WERI-Rb-1 (cell line): ENCODE measurements at regions not wholly inside any gene's neighbourhood (a gene's known extent, or its start where the extent isn't known, plus 50 kb on each side); places are given as distances from the start of the nearest gene placed in this dataset.

ENCODE experiments used
- DNase-seq: peaks from one replicate; pipeline ENCODE4 v3.0.0-alpha.2; 2020
- H3K27ac ChIP-seq: fragments of 250-450 bp; sonication (Bioruptor Pico); 2 replicates; pipeline ENCODE4 v1.5.1; 2020; ENCODE audit warnings: mild to moderate bottlenecking, moderate library complexity
- H3K27me3 ChIP-seq: fragments of 250-450 bp; sonication (Bioruptor Pico); 2 replicates; pipeline ENCODE4 v1.5.1; 2021; ENCODE audit warnings: mild to moderate bottlenecking, low read depth, moderate library complexity; ENCODE audit not compliant: insufficient read depth, severe bottlenecking
- H3K36me3 ChIP-seq: fragments of 250-450 bp; sonication (Bioruptor Pico); 2 replicates; pipeline ENCODE4 v1.5.1; 2020; ENCODE audit warnings: mild to moderate bottlenecking, moderate library complexity
- H3K4me3 ChIP-seq: 2 replicates; pipeline ENCODE4 v1.5.1; 2011; ENCODE audit warnings: low read depth, mild to moderate bottlenecking, control low read depth, low read length
- H3K9me3 ChIP-seq: fragments of 250-450 bp; sonication (Bioruptor Pico); 2 replicates; pipeline ENCODE4 v1.5.1; 2021; ENCODE audit warnings: mild to moderate bottlenecking, moderate library complexity; ENCODE audit not compliant: severe bottlenecking
- CTCF ChIP-seq: IDR thresholded peaks from 2 replicates; pipeline ENCODE4 v1.5.1; 2011; ENCODE audit warnings: low read depth, mild to moderate bottlenecking, control low read depth, inconsistent platforms, low read length

GRCh38 chr6:43972179-43972912 lies 154.9 kb downstream of the MRPL14 start:
- peak; percentile 5 for DNase-seq

GRCh38 chr6:43971776-43972126 lies 155.5 kb downstream of the MRPL14 start:
- TF ChIP-seq CTCF, result no peak
- peaks cover 5% of the 10 kb centered on the region for H3K9me3 ChIP-seq
- H3K36me3 ChIP-seq, result no peaks in the 10 kb centered on the region
- DNase-seq, result no peak
- H3K4me3 ChIP-seq, result no peak overlapping the region
- H3K27ac ChIP-seq, result no peak overlapping the region
- H3K27me3 ChIP-seq, result no peaks in the 10 kb centered on the region

More at GRCh38 chr6:43972179-43972912, 154.9 kb downstream of the MRPL14 start:
- no peak overlapping the region for H3K27ac ChIP-seq
- no peaks in the 10 kb centered on the region for H3K36me3 ChIP-seq
- no peak overlapping the region for H3K4me3 ChIP-seq
- no peak for TF ChIP-seq CTCF
- H3K9me3 ChIP-seq, result peaks cover 5% of the 10 kb centered on the region
- H3K27me3 ChIP-seq, result no peaks in the 10 kb centered on the region

GRCh38 chr6:43970913-43971775 lies 156.1 kb downstream of the MRPL14 start:
- DNase-seq, result peak; percentile 6
- Histone ChIP-seq H3K27me3 (no peaks in the 10 kb centered on the region), H3K4me3 (no peak overlapping the region), H3K9me3 (peaks cover 3% of the 10 kb centered on the region), H3K27ac (no peak overlapping the region), H3K36me3 (no peaks in the 10 kb centered on the region)
- TF ChIP-seq CTCF, result no peak

- Histone ChIP-seq H3K9me3 (no peaks in the 10 kb centered on the region), H3K27ac (no peak overlapping the region), H3K4me3 (no peak overlapping the region), H3K27me3 (no peaks in the 10 kb centered on the region), H3K36me3 (no peaks in the 10 kb centered on the region)
- no peak for TF ChIP-seq CTCF
- peak; percentile 6 for DNase-seq
Measured at GRCh38 chr6:43970068-43970912, 157.0 kb downstream of the MRPL14 start.

- Histone ChIP-seq H3K27ac (no peak overlapping the region), H3K27me3 (no peaks in the 10 kb centered on the region), H3K9me3 (no peaks in the 10 kb centered on the region), H3K36me3 (no peaks in the 10 kb centered on the region), H3K4me3 (no peak overlapping the region)
- DNase-seq, result peak; percentile 4
- no peak for TF ChIP-seq CTCF
Measured at GRCh38 chr6:43969158-43969981, 157.9 kb downstream of the MRPL14 start.
